ENCODE measurements at regions not wholly inside any gene's neighbourhood (a gene's known extent, or its start where the extent isn't known, plus 50 kb on each side); places are given as distances from the start of the nearest gene placed in this dataset.

GRCh38 chr11:43074810-43075209, 237.0 kb upstream of the API5 start:
- TF ChIP-seq POLR2AphosphoS5 (IDR thresholded peaks at IDR 0.05; ENCODE audit: low read depth, low read length) (no peak), CTCF (IDR thresholded peaks at IDR 0.05) (no peak), REST (IDR thresholded peaks at IDR 0.05; ENCODE audit: insufficient read depth in 1 of 2, low read depth in 2 of 2, low read length in 1 of 2) (no peak), TCF7L2 (IDR thresholded peaks at IDR 0.05; ENCODE audit: low read depth, low read length) (no peak), SIN3A (IDR thresholded peaks at IDR 0.05; ENCODE audit: borderline replicate concordance, insufficient read depth, low read depth, low read length) (no peak)

Measured in Panc1 (cell line).